Stimulated activated CD4-positive, alpha-beta T cell treated with anti-CD3 and anti-CD28 coated beads, Interleukin-2, amount 100 ng/mL, for 24 hours (primary cell): ENCODE measurements at regions not wholly inside any gene's neighbourhood (a gene's known extent, or its start where the extent isn't known, plus 50 kb on each side); places are given as distances from the start of the nearest gene placed in this dataset.

Source experiments
- DNase-seq, 2 donors: peaks; one replicate each; pipeline ENCODE4 v3.0.0-alpha.2; 2020

- no peak for DNase-seq
Measured at GRCh38 chr12:77619425-77619824, 211.3 kb upstream of the NAV3 start.

GRCh38 chr12:77617818-77618217 is 212.9 kb upstream of the NAV3 start:
- DNase-seq: no peak

GRCh38 chr12:77615332-77615731 is 215.4 kb upstream of the NAV3 start:
- no peak for DNase-seq

GRCh38 chr12:77613411-77613810 is 217.3 kb upstream of the NAV3 start:
- DNase-seq: no peak

- no peak for DNase-seq
Measured at GRCh38 chr12:77610446-77610845, 220.2 kb upstream of the NAV3 start.

- no peak for DNase-seq
Measured at GRCh38 chr12:77609016-77609415, 221.7 kb upstream of the NAV3 start.

GRCh38 chr12:77608271-77608824 is 222.3 kb upstream of the NAV3 start:
- no peak for DNase-seq

GRCh38 chr12:77606348-77606747 is 224.3 kb upstream of the NAV3 start:
- no peak for DNase-seq

GRCh38 chr12:77603946-77604345 is 226.7 kb upstream of the NAV3 start:
- no peak for DNase-seq

GRCh38 chr12:77601069-77601468 is 229.6 kb upstream of the NAV3 start:
- DNase-seq: no peak

- DNase-seq: no peak
Measured at GRCh38 chr12:77600468-77600843, 230.2 kb upstream of the NAV3 start.

GRCh38 chr12:77599782-77600467 is 230.8 kb upstream of the NAV3 start:
- DNase-seq: no peak

GRCh38 chr12:77594366-77594765 is 236.3 kb upstream of the NAV3 start:
- DNase-seq: no peak

GRCh38 chr12:77592836-77593235 is 237.9 kb upstream of the NAV3 start:
- DNase-seq: no peak

GRCh38 chr12:77591959-77592743 is 238.5 kb upstream of the NAV3 start:
- DNase-seq: no peak

- no peak for DNase-seq
Measured at GRCh38 chr12:77590306-77590705, 240.4 kb upstream of the NAV3 start.

- DNase-seq: no peak
Measured at GRCh38 chr12:77584860-77585259, 245.8 kb upstream of the NAV3 start.

GRCh38 chr12:77578466-77579220 is 252.1 kb upstream of the NAV3 start:
- DNase-seq: no peak

GRCh38 chr12:77577791-77578190 is 252.9 kb upstream of the NAV3 start:
- no peak for DNase-seq

GRCh38 chr12:77575376-77575919 is 255.2 kb upstream of the NAV3 start:
- no peak for DNase-seq

GRCh38 chr12:77572371-77572770 is 258.3 kb upstream of the NAV3 start:
- DNase-seq: no peak

- no peak for DNase-seq
Measured at GRCh38 chr12:77571768-77572167, 258.9 kb upstream of the NAV3 start.

GRCh38 chr12:77571127-77571526 is 259.6 kb upstream of the NAV3 start:
- DNase-seq: no peak
